ENCODE measurements at regions not wholly inside any gene's neighbourhood (a gene's known extent, or its start where the extent isn't known, plus 50 kb on each side); places are given as distances from the start of the nearest gene placed in this dataset.

GRCh38 chr9:71250581-71250980 is 129.2 kb upstream of the TRPM3 start:
- Mint-ChIP-seq H3K4me1 (ENCODE audit: low read depth) (no peaks in the 10 kb centered on the region), H3K9me3 (ENCODE audit: insufficient read depth) (no peaks in the 10 kb centered on the region), H3K27ac (no peak overlapping the region), H3K4me3 (no peak overlapping the region), H3K27me3 (ENCODE audit: low read depth) (no peaks in the 10 kb centered on the region), H3K36me3 (ENCODE audit: low read depth) (no peaks in the 10 kb centered on the region)
- ATAC-seq: no peak
- no peak for DNase-seq
- ChIA-PET POLR2A (no interaction called here), CTCF (interaction anchor here (1.2 to 1.9 kb wide), 2 partner anchors 608 to 610 kb away, joined by 5 to 6 read pairs; no protein-coding TSS in a partner anchor)

DNA sequence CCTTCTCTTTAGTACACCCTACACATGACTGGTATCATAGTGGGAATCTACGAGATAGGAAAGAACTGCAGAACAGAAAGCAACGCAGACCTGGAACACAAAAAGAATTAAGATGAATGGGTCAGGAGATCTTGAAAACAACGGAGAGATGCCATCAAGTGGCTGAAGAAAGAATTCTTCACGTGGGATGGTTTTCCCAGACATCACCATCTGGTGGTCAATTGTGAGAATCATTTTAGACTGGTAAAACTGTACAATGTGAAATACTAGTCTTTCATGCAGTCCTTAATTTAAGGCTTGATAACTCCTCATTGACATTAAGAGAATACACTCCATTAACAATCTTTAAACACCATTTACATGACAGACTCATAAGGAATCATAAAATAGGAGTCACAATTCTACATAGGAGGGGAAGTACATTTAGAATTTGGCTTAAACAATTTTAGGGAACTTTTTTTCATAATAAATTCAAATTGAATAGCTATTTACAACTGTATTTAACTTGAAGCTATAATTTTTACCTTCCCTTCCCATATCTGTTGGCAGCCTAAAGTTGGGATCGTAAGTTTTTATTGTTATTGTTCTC is 128.4 kb upstream of the TRPM3 start:
- ATAC-seq (no peak), DNase-seq (peak; percentile 21)
- ChIA-PET POLR2A (interaction anchor here (0.7 kb wide), 1 partner anchor 610 kb away, joined by 3 read pairs; no protein-coding TSS in a partner anchor), CTCF (interaction anchor here (1.1 to 1.9 kb wide), 3 partner anchors 607 to 610 kb away, joined by 5 to 7 read pairs (median 6); no protein-coding TSS in a partner anchor)
- no peak overlapping the region for H3K4me3 Mint-ChIP-seq
- no peaks in the 10 kb centered on the region for H3K9me3 Mint-ChIP-seq (ENCODE audit: insufficient read depth)
- H3K36me3 Mint-ChIP-seq (ENCODE audit: low read depth): no peaks in the 10 kb centered on the region
- H3K27me3 Mint-ChIP-seq (ENCODE audit: low read depth): no peaks in the 10 kb centered on the region
- H3K4me1 Mint-ChIP-seq (ENCODE audit: low read depth): no peaks in the 10 kb centered on the region
- no peak overlapping the region for H3K27ac Mint-ChIP-seq

- DNase-seq (no peak), ATAC-seq (no peak)
- no peak overlapping the region for H3K27ac Mint-ChIP-seq
- H3K9me3 Mint-ChIP-seq (ENCODE audit: insufficient read depth): no peaks in the 10 kb centered on the region
- ChIA-PET CTCF (no interaction called here), POLR2A (no interaction called here)
- H3K27me3 Mint-ChIP-seq (ENCODE audit: low read depth): no peaks in the 10 kb centered on the region
- H3K4me3 Mint-ChIP-seq: no peak overlapping the region
- no peaks in the 10 kb centered on the region for H3K4me1 Mint-ChIP-seq (ENCODE audit: low read depth)
- H3K36me3 Mint-ChIP-seq (ENCODE audit: low read depth): no peaks in the 10 kb centered on the region
These were observed 124.2 kb upstream of the TRPM3 start for GRCh38 chr9:71245651-71246050.

GRCh38 chr9:71243951-71244350 is 122.5 kb upstream of the TRPM3 start:
- H3K27ac Mint-ChIP-seq: no peak overlapping the region
- no peaks in the 10 kb centered on the region for H3K9me3 Mint-ChIP-seq (ENCODE audit: insufficient read depth)
- DNase-seq (no peak), ATAC-seq (no peak)
- H3K27me3 Mint-ChIP-seq (ENCODE audit: low read depth): no peaks in the 10 kb centered on the region
- POLR2A ChIA-PET: no interaction called here
- no peak overlapping the region for H3K4me3 Mint-ChIP-seq
- H3K36me3 Mint-ChIP-seq (ENCODE audit: low read depth): no peaks in the 10 kb centered on the region
- H3K4me1 Mint-ChIP-seq (ENCODE audit: low read depth): no peaks in the 10 kb centered on the region
- CTCF ChIA-PET: no interaction called here

GRCh38 chr9:71242081-71242480 is 120.7 kb upstream of the TRPM3 start:
- no peak for DNase-seq
- H3K9me3 Mint-ChIP-seq (ENCODE audit: insufficient read depth): no peaks in the 10 kb centered on the region
- ChIA-PET POLR2A (no interaction called here), CTCF (no interaction called here)
- H3K27ac Mint-ChIP-seq: no peak overlapping the region
- H3K27me3 Mint-ChIP-seq (ENCODE audit: low read depth): no peaks in the 10 kb centered on the region
- H3K36me3 Mint-ChIP-seq (ENCODE audit: low read depth): no peaks in the 10 kb centered on the region
- no peaks in the 10 kb centered on the region for H3K4me1 Mint-ChIP-seq (ENCODE audit: low read depth)
- no peak overlapping the region for H3K4me3 Mint-ChIP-seq
- no peak for ATAC-seq

- Mint-ChIP-seq H3K36me3 (ENCODE audit: low read depth) (no peaks in the 10 kb centered on the region), H3K27me3 (ENCODE audit: low read depth) (peaks cover 3% of the 10 kb centered on the region), H3K9me3 (ENCODE audit: insufficient read depth) (no peaks in the 10 kb centered on the region), H3K4me1 (ENCODE audit: low read depth) (no peaks in the 10 kb centered on the region), H3K27ac (no peak overlapping the region), H3K4me3 (no peak overlapping the region)
- DNase-seq: no peak
- ATAC-seq: no peak
- POLR2A ChIA-PET: no interaction called here
- CTCF ChIA-PET: no interaction called here
These were observed 115.6 kb upstream of the TRPM3 start for GRCh38 chr9:71237051-71237450.

DNA sequence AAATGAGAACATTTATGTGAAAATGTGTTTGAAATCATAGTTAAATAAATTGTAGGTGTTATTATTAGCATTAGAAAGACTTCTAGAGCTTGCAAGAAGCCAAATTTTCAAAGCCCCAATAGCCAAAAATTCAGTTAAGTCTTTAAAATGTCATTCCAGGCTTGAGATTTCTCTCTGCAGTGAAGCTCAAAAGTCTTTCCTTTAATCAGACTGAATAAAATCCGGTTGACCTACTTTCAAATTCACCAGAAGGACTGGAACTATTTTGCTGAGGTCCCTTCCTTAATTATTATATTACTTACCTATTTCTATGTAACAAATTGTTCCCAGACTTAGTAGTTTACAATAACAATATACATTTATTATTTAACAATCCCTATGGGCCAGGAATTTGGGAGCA is 112.2 kb upstream of the TRPM3 start:
- no peaks in the 10 kb centered on the region for H3K36me3 Mint-ChIP-seq (ENCODE audit: low read depth)
- no peaks in the 10 kb centered on the region for H3K4me1 Mint-ChIP-seq (ENCODE audit: low read depth)
- ATAC-seq (no peak), DNase-seq (no peak)
- no peaks in the 10 kb centered on the region for H3K9me3 Mint-ChIP-seq (ENCODE audit: insufficient read depth)
- ChIA-PET POLR2A (no interaction called here), CTCF (no interaction called here)
- H3K27me3 Mint-ChIP-seq (ENCODE audit: low read depth): peaks cover 3% of the 10 kb centered on the region
- no peak overlapping the region for H3K27ac Mint-ChIP-seq
- H3K4me3 Mint-ChIP-seq: no peak overlapping the region

GRCh38 chr9:71223953-71224538 is 102.6 kb upstream of the TRPM3 start:
- DNase-seq (no peak), ATAC-seq (no peak)
- H3K27me3 Mint-ChIP-seq (ENCODE audit: low read depth): no peaks in the 10 kb centered on the region
- no peaks in the 10 kb centered on the region for H3K9me3 Mint-ChIP-seq (ENCODE audit: insufficient read depth)
- POLR2A ChIA-PET: no interaction called here
- no peak overlapping the region for H3K4me3 Mint-ChIP-seq
- CTCF ChIA-PET: no interaction called here
- H3K4me1 Mint-ChIP-seq (ENCODE audit: low read depth): no peaks in the 10 kb centered on the region
- H3K27ac Mint-ChIP-seq: no peak overlapping the region
- no peaks in the 10 kb centered on the region for H3K36me3 Mint-ChIP-seq (ENCODE audit: low read depth)

- ChIA-PET CTCF (no interaction called here), POLR2A (no interaction called here)
- no peaks in the 10 kb centered on the region for H3K4me1 Mint-ChIP-seq (ENCODE audit: low read depth)
- H3K36me3 Mint-ChIP-seq (ENCODE audit: low read depth): no peaks in the 10 kb centered on the region
- no peaks in the 10 kb centered on the region for H3K27me3 Mint-ChIP-seq (ENCODE audit: low read depth)
- H3K9me3 Mint-ChIP-seq (ENCODE audit: insufficient read depth): no peaks in the 10 kb centered on the region
- DNase-seq (no peak), ATAC-seq (no peak)
- H3K4me3 Mint-ChIP-seq: no peak overlapping the region
- no peak overlapping the region for H3K27ac Mint-ChIP-seq
These were observed 97.4 kb upstream of the TRPM3 start for GRCh38 chr9:71218774-71219173.

DNA sequence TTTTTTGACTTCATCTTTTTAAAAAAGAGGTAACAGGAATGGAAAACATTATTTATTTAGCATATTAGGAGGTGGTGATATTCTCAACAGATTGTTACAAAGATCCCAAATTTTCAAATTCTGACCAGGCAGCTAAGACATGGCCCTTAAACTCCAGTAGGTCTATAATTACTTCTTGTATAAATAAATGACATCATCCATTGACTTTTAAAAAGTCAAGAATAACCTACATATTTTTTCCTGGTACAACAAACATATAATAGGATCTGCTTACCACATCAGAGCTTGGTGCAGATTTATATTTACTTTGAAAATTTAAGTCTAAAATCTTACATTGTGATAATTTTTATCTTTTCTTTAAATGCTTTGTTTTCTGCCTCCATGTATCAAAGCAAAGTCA is 92.2 kb upstream of the TRPM3 start:
- ATAC-seq: no peak
- Mint-ChIP-seq H3K4me1 (ENCODE audit: low read depth) (no peaks in the 10 kb centered on the region), H3K36me3 (ENCODE audit: low read depth) (no peaks in the 10 kb centered on the region), H3K9me3 (ENCODE audit: insufficient read depth) (peaks cover 5% of the 10 kb centered on the region), H3K27me3 (ENCODE audit: low read depth) (no peaks in the 10 kb centered on the region), H3K4me3 (no peak overlapping the region), H3K27ac (no peak overlapping the region)
- CTCF ChIA-PET: no interaction called here
- DNase-seq: no peak
- POLR2A ChIA-PET: no interaction called here

DNA sequence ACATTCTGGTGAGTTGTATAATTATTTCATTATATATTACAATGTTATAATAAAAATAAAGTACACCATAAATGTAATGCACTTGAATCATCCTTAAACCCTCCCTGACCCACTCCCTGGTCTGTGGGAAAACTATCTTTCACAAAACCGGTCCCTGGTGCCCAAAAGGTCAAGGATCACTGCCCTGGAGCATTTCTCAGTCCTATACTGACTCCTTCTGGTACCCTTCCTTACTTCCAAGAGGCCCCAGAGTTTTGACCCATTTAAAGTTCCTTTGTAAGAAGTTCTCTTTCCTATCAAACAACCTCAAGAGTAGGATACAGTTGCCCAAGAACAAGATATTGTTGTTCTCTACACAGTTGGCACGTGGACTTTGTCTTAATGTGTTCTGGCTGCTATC is 88.9 kb upstream of the TRPM3 start:
- H3K36me3 Mint-ChIP-seq (ENCODE audit: low read depth): no peaks in the 10 kb centered on the region
- H3K4me3 Mint-ChIP-seq: no peak overlapping the region
- no peaks in the 10 kb centered on the region for H3K27me3 Mint-ChIP-seq (ENCODE audit: low read depth)
- H3K9me3 Mint-ChIP-seq (ENCODE audit: insufficient read depth): peaks cover 5% of the 10 kb centered on the region
- CTCF ChIA-PET: no interaction called here
- no peak for ATAC-seq
- POLR2A ChIA-PET: no interaction called here
- no peak overlapping the region for H3K27ac Mint-ChIP-seq
- DNase-seq: no peak
- no peaks in the 10 kb centered on the region for H3K4me1 Mint-ChIP-seq (ENCODE audit: low read depth)

DNA sequence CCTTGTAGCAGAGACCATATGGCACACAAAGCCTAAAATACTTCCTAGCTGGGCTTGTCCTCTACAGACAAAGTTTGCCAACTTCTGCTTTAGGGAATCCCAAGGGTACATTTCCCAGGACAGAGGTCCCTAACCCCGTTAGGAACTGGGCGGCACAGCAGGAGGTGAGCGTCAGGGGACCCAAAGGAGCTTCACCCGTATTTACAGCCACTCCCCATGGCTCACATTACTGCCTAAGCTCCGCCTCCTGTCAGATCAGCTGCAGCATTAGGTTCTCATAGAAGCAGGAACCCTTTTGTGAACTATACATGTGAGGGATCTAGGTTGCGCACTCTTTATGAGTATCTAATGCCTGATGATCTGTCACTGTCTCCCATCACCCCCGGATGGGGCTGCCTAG is 88.5 kb upstream of the TRPM3 start:
- DNase-seq: no peak
- Mint-ChIP-seq H3K27me3 (ENCODE audit: low read depth) (no peaks in the 10 kb centered on the region), H3K4me1 (ENCODE audit: low read depth) (no peaks in the 10 kb centered on the region), H3K4me3 (no peak overlapping the region), H3K36me3 (ENCODE audit: low read depth) (no peaks in the 10 kb centered on the region), H3K27ac (no peak overlapping the region), H3K9me3 (ENCODE audit: insufficient read depth) (peaks cover 5% of the 10 kb centered on the region)
- CTCF ChIA-PET: no interaction called here
- ATAC-seq: no peak
- POLR2A ChIA-PET: no interaction called here

DNA sequence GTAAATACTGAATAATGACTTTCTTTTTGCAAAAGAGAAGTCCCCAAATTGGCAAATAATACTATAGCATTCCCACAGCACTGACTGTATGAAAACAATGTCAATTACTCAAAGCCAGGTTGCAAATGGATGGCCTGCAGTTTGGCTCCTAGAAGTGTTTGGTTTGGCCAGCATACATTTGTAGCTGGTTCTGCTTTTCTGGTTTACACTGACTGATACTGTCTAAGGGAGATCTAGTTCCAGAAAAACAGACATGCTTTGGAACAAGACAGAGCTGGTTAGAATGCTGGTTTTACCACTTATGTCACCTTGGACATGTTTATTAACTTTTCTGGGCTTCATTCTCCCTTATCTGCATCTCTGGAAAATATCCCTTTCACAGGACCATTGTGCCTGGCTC is 81.5 kb upstream of the TRPM3 start:
- DNase-seq (no peak), ATAC-seq (no peak)
- ChIA-PET CTCF (no interaction called here), POLR2A (no interaction called here)
- no peaks in the 10 kb centered on the region for H3K27me3 Mint-ChIP-seq (ENCODE audit: low read depth)
- no peaks in the 10 kb centered on the region for H3K4me1 Mint-ChIP-seq (ENCODE audit: low read depth)
- no peaks in the 10 kb centered on the region for H3K36me3 Mint-ChIP-seq (ENCODE audit: low read depth)
- no peak overlapping the region for H3K4me3 Mint-ChIP-seq
- no peaks in the 10 kb centered on the region for H3K9me3 Mint-ChIP-seq (ENCODE audit: insufficient read depth)
- no peak overlapping the region for H3K27ac Mint-ChIP-seq

All from activated CD8-positive, alpha-beta T cell treated with anti-CD3 and anti-CD28 coated beads, Interleukin-2, amount 10 ng/mL, durations not matched to agents 7 days and 5 days (primary cell).